GM06990 (cell line): ENCODE measurements at regions not wholly inside any gene's neighbourhood (a gene's known extent, or its start where the extent isn't known, plus 50 kb on each side); places are given as distances from the start of the nearest gene placed in this dataset.

Experiments used
- DNase-seq: peaks from one replicate; pipeline ENCODE4 v3.0.0-alpha.2; 2011; ENCODE audit not compliant: insufficient read length; ENCODE audit errors: extremely low read depth
- H3K27me3 ChIP-seq: replicated peaks from 2 replicates; pipeline ENCODE4 v1.6.0; 2011; ENCODE audit warnings: low read length; ENCODE audit not compliant: control insufficient read depth, insufficient read depth
- H3K36me3 ChIP-seq: 2 replicates; pipeline ENCODE4 v1.5.1; 2011; ENCODE audit warnings: low read length; ENCODE audit not compliant: control insufficient read depth, insufficient read depth
- H3K4me3 ChIP-seq: replicated peaks from 2 replicates; pipeline ENCODE4 v1.5.1; 2011; ENCODE audit warnings: low read depth, mild to moderate bottlenecking, control low read depth, low read length
- TF ChIP-seq, protein P1 (sequence below): IDR thresholded peaks from 2 replicates; pipeline ENCODE4 v1.5.1; 2011; ENCODE audit warnings: low read length, control low read depth, mild to moderate bottlenecking, inconsistent platforms; ENCODE audit not compliant: insufficient read depth, poor library complexity, severe bottlenecking

DNA sequence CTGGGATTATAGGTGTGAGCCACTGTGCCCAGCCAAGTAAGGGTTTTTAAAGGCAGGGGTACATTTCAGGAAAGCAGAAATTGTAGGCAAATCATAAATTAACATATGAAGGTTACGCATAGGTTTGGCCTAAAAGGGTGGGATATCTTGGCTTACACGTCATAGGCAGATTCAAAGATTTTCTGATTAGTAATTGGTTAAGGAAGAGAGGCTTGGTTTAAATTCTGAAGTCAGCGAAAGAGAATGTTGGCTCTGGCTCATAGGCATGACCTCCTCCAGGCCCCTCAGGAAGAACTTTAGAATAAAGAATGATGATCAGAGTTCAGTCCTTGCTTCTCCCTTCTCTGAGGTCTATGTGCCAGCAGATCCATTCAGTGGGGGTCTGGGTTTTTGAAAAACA, 124.8 kb upstream of the RBBP6 start:
- Histone ChIP-seq H3K4me3 (no peak overlapping the region), H3K36me3 (no peaks in the 10 kb centered on the region), H3K27me3 (no peaks in the 10 kb centered on the region)
- TF ChIP-seq, protein P1, sequence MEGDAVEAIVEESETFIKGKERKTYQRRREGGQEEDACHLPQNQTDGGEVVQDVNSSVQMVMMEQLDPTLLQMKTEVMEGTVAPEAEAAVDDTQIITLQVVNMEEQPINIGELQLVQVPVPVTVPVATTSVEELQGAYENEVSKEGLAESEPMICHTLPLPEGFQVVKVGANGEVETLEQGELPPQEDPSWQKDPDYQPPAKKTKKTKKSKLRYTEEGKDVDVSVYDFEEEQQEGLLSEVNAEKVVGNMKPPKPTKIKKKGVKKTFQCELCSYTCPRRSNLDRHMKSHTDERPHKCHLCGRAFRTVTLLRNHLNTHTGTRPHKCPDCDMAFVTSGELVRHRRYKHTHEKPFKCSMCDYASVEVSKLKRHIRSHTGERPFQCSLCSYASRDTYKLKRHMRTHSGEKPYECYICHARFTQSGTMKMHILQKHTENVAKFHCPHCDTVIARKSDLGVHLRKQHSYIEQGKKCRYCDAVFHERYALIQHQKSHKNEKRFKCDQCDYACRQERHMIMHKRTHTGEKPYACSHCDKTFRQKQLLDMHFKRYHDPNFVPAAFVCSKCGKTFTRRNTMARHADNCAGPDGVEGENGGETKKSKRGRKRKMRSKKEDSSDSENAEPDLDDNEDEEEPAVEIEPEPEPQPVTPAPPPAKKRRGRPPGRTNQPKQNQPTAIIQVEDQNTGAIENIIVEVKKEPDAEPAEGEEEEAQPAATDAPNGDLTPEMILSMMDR = no peak
- no peak for DNase-seq

DNA sequence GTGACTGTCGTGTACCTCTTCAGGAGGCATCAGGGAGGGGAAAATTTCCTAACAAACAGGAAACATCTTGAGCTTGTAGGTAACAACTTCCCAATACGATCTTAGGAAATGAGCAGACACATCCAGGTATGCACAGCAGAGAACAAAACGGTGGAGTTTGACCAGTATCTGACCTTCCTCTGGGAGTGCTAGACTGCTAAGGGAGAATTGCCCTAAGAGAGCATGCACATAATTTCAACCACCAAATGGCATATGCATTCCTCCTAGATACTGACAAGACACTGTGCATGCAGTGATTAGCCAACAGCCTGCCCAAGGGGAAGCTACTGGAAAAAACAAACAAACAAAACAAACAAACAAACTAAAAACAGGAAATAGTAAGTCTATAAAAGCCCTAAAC, 120.6 kb upstream of the RBBP6 start:
- TF ChIP-seq, protein P1 = no peak
- no peaks in the 10 kb centered on the region for H3K27me3 ChIP-seq
- no peak for DNase-seq

DNA sequence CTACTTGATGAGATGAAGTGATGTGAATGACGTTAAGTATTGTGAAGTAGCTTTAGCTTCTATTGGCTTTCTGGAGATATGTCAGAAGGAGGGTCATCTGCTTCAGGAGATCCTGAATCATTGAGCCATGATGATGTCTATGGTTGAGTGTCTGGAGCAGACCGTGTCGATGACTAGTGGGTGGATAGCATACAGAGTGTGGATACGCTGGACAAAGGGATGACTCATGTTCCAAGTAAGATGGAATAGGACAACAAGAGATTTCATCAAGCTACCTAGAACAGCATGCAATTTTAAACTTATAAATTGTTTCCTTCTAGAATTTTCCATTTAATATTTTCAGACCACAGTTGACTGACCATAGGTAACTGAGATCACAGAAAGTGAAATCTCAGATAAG, 116.1 kb upstream of the RBBP6 start:
- no peaks in the 10 kb centered on the region for H3K36me3 ChIP-seq
- TF ChIP-seq, protein P1 = no peak
- no peak for DNase-seq
- H3K4me3 ChIP-seq = no peak overlapping the region
- H3K27me3 ChIP-seq = no peaks in the 10 kb centered on the region

More for the DNA sequence above, 120.6 kb upstream of the RBBP6 start:
- H3K36me3 ChIP-seq = no peaks in the 10 kb centered on the region
- no peak overlapping the region for H3K4me3 ChIP-seq

DNA sequence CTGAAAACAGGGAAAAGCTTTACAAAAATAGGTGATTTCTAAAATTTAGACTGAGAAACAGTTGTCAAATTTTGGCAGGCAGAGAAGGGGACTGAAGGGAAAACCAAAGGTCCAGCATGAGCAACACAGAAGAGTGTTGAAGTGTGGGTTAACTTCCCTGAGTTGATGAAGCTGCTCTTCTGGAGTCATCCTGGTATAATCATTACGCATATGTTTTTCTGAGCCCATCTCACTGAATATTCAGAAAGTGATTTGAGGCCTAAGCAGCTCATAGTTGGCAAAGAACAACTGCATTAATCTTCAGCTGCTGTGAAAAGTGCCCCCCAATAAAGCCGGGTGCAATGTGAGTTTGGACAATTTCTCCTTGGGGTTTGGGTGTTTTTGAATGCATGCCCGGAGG, 115.0 kb upstream of the RBBP6 start:
- TF ChIP-seq, protein P1 = no peak
- Histone ChIP-seq H3K36me3 (no peaks in the 10 kb centered on the region), H3K4me3 (no peak overlapping the region), H3K27me3 (no peaks in the 10 kb centered on the region)
- no peak for DNase-seq

DNA sequence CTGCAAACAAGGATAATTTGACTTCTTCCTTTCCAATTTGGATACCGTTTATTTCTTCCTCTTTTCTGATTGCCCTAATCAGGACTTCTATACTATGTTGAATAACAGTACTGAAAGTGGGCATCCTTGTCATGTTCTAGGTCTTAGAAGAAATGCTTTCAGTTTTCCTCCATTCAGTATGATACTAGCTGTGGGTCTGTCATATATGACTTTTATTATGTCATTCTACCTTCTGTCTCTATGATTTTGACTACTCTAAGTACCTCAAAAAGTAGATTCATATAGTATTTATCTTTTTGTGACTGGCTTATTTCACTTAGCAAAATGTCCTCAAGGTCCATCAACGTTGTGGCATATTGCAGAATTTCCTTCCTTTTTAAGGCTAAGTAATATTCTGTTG, 111.5 kb upstream of the RBBP6 start:
- TF ChIP-seq, protein P1 = no peak
- DNase-seq = no peak
- no peaks in the 10 kb centered on the region for H3K27me3 ChIP-seq
- no peaks in the 10 kb centered on the region for H3K36me3 ChIP-seq
- H3K4me3 ChIP-seq = no peak overlapping the region

DNA sequence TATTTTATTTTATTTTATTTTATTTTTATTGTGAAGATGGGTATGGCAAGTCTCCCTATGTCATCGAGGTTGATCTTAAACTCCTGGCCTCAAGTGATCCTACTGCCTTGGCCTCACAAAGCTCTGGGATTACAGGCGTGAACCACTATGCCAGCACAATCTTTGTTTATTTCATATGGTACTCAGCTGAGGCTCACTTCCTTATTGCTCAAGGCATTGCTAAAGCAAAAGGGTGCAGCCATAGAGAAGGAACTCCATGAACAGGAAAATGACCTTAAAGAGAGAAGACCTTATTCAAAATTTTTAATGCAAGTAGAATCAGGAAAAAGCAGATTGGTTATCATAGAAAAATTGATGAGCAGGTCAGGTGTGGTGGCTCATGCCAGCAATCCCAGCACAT, 110.6 kb upstream of the RBBP6 start:
- TF ChIP-seq, protein P1 = no peak
- DNase-seq = no peak
- Histone ChIP-seq H3K36me3 (no peaks in the 10 kb centered on the region), H3K4me3 (no peak overlapping the region), H3K27me3 (no peaks in the 10 kb centered on the region)
